ENCODE measurements at regions not wholly inside any gene's neighbourhood (a gene's known extent, or its start where the extent isn't known, plus 50 kb on each side); places are given as distances from the start of the nearest gene placed in this dataset.

- no peak for TF ChIP-seq ZNF274 (IDR thresholded peaks at IDR 0.05; ENCODE audit: low read depth, low read length)
- TF ChIP-seq YY1 (IDR thresholded peaks at IDR 0.05; ENCODE audit: insufficient read depth, insufficient read length): no peak
- TF ChIP-seq SUZ12 (IDR thresholded peaks at IDR 0.05; ENCODE audit: extremely low read depth, insufficient read depth, insufficient read length): no peak
These were observed 78.8 kb upstream of the CD83 start for GRCh38 chr6:14038467-14039437.
